ENCODE measurements at regions not wholly inside any gene's neighbourhood (a gene's known extent, or its start where the extent isn't known, plus 50 kb on each side); places are given as distances from the start of the nearest gene placed in this dataset.

DNA sequence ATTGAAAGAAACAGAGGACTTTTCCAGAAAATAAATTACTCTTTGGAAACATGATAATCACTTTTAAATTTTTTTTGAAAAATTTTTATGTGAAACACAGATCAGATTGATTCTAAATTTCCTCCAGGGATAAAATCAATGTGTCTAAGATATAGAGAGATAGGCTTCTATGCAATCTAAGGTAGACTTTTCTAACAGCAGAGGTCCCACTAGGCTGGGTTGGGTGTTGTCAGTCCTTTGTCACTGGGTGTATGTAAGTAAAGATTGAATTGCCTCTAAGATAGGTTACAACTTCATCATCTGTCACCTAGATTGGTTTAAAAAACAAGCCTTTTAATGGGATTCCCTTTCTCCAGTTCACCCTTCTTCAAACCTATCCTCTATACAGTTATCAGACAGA, 449.9 kb downstream of the DHX35 start (continued):
- TF ChIP-seq, protein P1, sequence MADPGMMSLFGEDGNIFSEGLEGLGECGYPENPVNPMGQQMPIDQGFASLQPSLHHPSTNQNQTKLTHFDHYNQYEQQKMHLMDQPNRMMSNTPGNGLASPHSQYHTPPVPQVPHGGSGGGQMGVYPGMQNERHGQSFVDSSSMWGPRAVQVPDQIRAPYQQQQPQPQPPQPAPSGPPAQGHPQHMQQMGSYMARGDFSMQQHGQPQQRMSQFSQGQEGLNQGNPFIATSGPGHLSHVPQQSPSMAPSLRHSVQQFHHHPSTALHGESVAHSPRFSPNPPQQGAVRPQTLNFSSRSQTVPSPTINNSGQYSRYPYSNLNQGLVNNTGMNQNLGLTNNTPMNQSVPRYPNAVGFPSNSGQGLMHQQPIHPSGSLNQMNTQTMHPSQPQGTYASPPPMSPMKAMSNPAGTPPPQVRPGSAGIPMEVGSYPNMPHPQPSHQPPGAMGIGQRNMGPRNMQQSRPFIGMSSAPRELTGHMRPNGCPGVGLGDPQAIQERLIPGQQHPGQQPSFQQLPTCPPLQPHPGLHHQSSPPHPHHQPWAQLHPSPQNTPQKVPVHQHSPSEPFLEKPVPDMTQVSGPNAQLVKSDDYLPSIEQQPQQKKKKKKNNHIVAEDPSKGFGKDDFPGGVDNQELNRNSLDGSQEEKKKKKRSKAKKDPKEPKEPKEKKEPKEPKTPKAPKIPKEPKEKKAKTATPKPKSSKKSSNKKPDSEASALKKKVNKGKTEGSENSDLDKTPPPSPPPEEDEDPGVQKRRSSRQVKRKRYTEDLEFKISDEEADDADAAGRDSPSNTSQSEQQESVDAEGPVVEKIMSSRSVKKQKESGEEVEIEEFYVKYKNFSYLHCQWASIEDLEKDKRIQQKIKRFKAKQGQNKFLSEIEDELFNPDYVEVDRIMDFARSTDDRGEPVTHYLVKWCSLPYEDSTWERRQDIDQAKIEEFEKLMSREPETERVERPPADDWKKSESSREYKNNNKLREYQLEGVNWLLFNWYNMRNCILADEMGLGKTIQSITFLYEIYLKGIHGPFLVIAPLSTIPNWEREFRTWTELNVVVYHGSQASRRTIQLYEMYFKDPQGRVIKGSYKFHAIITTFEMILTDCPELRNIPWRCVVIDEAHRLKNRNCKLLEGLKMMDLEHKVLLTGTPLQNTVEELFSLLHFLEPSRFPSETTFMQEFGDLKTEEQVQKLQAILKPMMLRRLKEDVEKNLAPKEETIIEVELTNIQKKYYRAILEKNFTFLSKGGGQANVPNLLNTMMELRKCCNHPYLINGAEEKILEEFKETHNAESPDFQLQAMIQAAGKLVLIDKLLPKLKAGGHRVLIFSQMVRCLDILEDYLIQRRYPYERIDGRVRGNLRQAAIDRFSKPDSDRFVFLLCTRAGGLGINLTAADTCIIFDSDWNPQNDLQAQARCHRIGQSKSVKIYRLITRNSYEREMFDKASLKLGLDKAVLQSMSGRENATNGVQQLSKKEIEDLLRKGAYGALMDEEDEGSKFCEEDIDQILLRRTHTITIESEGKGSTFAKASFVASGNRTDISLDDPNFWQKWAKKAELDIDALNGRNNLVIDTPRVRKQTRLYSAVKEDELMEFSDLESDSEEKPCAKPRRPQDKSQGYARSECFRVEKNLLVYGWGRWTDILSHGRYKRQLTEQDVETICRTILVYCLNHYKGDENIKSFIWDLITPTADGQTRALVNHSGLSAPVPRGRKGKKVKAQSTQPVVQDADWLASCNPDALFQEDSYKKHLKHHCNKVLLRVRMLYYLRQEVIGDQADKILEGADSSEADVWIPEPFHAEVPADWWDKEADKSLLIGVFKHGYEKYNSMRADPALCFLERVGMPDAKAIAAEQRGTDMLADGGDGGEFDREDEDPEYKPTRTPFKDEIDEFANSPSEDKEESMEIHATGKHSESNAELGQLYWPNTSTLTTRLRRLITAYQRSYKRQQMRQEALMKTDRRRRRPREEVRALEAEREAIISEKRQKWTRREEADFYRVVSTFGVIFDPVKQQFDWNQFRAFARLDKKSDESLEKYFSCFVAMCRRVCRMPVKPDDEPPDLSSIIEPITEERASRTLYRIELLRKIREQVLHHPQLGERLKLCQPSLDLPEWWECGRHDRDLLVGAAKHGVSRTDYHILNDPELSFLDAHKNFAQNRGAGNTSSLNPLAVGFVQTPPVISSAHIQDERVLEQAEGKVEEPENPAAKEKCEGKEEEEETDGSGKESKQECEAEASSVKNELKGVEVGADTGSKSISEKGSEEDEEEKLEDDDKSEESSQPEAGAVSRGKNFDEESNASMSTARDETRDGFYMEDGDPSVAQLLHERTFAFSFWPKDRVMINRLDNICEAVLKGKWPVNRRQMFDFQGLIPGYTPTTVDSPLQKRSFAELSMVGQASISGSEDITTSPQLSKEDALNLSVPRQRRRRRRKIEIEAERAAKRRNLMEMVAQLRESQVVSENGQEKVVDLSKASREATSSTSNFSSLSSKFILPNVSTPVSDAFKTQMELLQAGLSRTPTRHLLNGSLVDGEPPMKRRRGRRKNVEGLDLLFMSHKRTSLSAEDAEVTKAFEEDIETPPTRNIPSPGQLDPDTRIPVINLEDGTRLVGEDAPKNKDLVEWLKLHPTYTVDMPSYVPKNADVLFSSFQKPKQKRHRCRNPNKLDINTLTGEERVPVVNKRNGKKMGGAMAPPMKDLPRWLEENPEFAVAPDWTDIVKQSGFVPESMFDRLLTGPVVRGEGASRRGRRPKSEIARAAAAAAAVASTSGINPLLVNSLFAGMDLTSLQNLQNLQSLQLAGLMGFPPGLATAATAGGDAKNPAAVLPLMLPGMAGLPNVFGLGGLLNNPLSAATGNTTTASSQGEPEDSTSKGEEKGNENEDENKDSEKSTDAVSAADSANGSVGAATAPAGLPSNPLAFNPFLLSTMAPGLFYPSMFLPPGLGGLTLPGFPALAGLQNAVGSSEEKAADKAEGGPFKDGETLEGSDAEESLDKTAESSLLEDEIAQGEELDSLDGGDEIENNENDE (IDR thresholded peaks at IDR 0.05; ENCODE audit: insufficient replicate concordance, low read length) = no peak
- TF ChIP-seq CEBPB (IDR thresholded peaks at IDR 0.05; ENCODE audit: low read depth, low read length) (no peak), SUZ12 (IDR thresholded peaks at IDR 0.05; ENCODE audit: low read length) (no peak), FOSL1 (IDR thresholded peaks at IDR 0.05; ENCODE audit: insufficient read depth, low read depth, low read length) (no peak), POU5F1 (IDR thresholded peaks at IDR 0.05; ENCODE audit: low read depth, low read length) (no peak), RBBP5 (IDR thresholded peaks at IDR 0.05; ENCODE audit: borderline replicate concordance, low read depth, low read length) (no peak), PHF8 (conservative IDR thresholded peaks at IDR 0.05; ENCODE audit: low read depth, low read length) (no peak), HDAC2 (IDR thresholded peaks at IDR 0.05; ENCODE audit: borderline replicate concordance in 1 of 2, low read depth in 2 of 2, low read length in 2 of 2) (no peak)
- TF ChIP-seq, protein P2, sequence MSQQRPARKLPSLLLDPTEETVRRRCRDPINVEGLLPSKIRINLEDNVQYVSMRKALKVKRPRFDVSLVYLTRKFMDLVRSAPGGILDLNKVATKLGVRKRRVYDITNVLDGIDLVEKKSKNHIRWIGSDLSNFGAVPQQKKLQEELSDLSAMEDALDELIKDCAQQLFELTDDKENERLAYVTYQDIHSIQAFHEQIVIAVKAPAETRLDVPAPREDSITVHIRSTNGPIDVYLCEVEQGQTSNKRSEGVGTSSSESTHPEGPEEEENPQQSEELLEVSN (IDR thresholded peaks at IDR 0.05) = no peak
- TF ChIP-seq, protein P3, sequence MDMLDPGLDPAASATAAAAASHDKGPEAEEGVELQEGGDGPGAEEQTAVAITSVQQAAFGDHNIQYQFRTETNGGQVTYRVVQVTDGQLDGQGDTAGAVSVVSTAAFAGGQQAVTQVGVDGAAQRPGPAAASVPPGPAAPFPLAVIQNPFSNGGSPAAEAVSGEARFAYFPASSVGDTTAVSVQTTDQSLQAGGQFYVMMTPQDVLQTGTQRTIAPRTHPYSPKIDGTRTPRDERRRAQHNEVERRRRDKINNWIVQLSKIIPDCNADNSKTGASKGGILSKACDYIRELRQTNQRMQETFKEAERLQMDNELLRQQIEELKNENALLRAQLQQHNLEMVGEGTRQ (IDR thresholded peaks at IDR 0.05; ENCODE audit: low read length) = no peak
